GM13977 (cell line): ENCODE measurements at regions not wholly inside any gene's neighbourhood (a gene's known extent, or its start where the extent isn't known, plus 50 kb on each side); places are given as distances from the start of the nearest gene placed in this dataset.
A peak's percentile ranks its signal among the peaks of the same experiment; 100 is the strongest.

ENCODE experiments used
- DNase-seq: peaks from one replicate; pipeline ENCODE4 v3.0.0; 2012; ENCODE audit warnings: low spot score
- CTCF ChIP-seq: IDR thresholded peaks from 2 replicates; pipeline ENCODE4 v1.5.1; 2012; ENCODE audit warnings: mild to moderate bottlenecking, control low read depth; ENCODE audit not compliant: insufficient read depth; ENCODE audit errors: extremely low read depth, missing control alignments
- in situ Hi-C: fragments of 300-500 bp; cut with MboI; formaldehyde crosslinking; loops from one replicate; pipeline ENCODE4 v1.12.0; 2022; ENCODE audit warnings: low sequenced_read_pairs, low pct_unique_long_range_greater_than_20kb, mixed read lengths, inconsistent platforms; ENCODE audit not compliant: unreplicated experiment

DNA sequence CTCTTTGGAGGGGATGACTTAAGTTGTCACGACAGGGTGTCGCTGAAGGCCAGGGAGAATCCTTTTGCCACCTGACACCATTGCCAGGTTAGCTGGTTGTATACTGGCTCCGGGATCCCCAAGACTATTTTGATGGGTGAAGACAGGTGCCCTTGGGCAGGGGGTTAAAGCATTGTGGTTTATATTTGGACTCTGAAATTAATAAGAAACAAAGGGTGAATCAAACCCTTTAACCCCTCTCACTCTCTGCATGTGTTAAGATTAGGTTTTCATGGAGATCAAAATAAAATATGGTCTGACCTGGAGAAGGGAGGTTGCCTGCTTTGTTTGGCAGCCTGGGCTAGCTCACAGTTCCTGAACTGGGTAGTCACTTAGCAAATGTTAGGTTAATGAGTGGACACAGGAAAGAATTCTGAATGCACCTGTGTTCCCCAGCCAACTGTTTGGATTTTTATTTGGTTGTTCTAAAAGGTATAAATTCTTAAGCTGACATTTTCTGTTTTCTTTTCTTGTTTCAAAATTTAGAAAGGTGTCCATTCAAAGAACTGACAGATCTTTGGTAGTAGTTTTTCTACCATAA lies 301.7 kb downstream of the KCNS3 start:
- in situ Hi-C loops, result no loop called here
- no peak for DNase-seq
- no peak for TF ChIP-seq CTCF

GRCh38 chr2:18178736-18179349 lies 300.4 kb downstream of the KCNS3 start:
- TF ChIP-seq CTCF, result peak; percentile 89
- in situ Hi-C loops, result no loop called here
- DNase-seq, result peak; percentile 54

DNA sequence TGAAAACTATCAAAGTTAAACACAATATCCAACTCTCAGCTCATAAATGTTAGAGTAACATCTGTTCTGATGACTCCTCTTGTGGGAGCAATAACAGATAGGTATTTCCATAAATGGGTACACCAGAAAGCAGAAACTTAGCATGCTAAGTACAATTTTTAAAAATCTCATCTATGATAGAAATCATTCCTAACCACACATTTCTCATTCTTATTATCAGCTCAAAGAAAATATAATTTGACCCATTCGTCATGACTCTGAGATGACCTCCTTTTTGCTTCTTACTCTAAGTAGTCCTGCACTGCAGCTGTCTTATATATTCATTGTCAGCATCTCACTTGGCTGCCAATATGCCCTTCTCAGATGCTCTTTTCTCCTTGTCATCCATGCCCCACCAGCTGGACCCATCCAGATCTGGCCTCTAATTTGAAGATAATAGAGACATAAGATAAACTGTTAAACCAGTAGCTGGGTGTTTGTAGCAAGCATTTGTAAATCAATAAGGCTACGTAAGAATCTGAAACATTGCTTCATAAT lies 298.3 kb downstream of the KCNS3 start:
- in situ Hi-C loops, result no loop called here
- no peak for TF ChIP-seq CTCF
- no peak for DNase-seq

DNA sequence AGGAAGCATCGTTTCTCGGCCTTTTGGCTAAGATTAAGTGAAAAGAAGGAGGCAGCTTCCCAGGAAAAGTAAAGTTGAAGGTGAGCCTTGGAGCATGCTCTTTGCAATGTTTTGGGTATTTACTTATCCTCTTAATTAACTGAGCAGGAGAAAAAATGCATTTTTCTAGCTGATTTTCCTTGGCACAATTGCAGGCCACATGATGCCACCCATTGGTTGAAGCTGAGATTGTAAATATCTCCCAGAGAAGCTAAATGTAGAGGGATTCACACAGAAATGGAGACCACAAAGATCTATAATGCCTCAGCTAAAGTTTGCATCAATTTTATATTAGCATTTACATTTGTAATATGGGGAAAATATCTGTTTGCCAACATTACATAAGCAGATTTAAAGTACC lies 294.1 kb downstream of the KCNS3 start:
- in situ Hi-C loops, result loop anchor here (25.0 kb wide), 1 partner anchor 310 kb away; no protein-coding TSS in a partner anchor
- no peak for DNase-seq
- TF ChIP-seq CTCF, result no peak

- no peak for TF ChIP-seq CTCF
- no peak for DNase-seq
Measured at GRCh38 chr2:18171191-18172139, 293.0 kb downstream of the KCNS3 start.

DNA sequence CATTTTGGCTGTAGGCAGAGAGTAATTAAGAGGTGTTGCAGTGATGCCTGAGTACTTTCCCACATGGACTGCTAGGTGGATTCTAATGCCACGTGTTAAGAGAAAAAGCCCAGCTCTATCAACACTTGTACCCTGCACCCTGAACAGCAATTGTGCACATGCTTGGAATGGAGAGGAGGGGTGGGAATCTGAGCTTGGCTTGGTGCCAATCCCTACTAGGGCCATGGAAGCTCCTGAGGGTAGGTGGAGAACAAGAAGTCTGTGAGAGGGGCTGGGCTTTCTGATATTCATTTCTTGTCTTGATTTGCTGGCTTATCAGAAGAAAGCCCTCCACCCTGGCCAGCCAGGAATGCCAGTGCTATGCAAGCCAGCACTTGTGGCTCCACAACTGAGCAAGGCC lies 292.2 kb downstream of the KCNS3 start:
- in situ Hi-C loops, result loop anchor here (25.0 kb wide), 1 partner anchor 308 kb away; no protein-coding TSS in a partner anchor
- no peak for DNase-seq
- TF ChIP-seq CTCF, result no peak

More at GRCh38 chr2:18171191-18172139, 293.0 kb downstream of the KCNS3 start:
- in situ Hi-C loops, result loop anchor here (25.0 kb wide), 1 partner anchor 309 kb away; no protein-coding TSS in a partner anchor
